GM23338 (cell line): ENCODE measurements at regions not wholly inside any gene's neighbourhood (a gene's known extent, or its start where the extent isn't known, plus 50 kb on each side); places are given as distances from the start of the nearest gene placed in this dataset.

Experiments
- ATAC-seq: fragments of 200-7000 bp; cut with Tn5 transposase; 3 replicates; pipeline ENCODE4 v1.9.1; 2020
- DNase-seq: peaks from one replicate; pipeline ENCODE4 v3.0.0-alpha.2; 2015; ENCODE audit warnings: low spot score
- H2AFZ ChIP-seq: fragments of 200-600 bp; sonication (generic); 2 replicates; pipeline ENCODE4 v1.8.0; 2016; ENCODE audit warnings: antibody characterized with exemption, mild to moderate bottlenecking, moderate library complexity
- H3F3A ChIP-seq: fragments of 200-600 bp; sonication (generic); replicated peaks from 2 replicates; pipeline ENCODE4 v1.8.0; 2017; ENCODE audit warnings: antibody characterized with exemption, mixed run types, low read depth
- H3K27ac ChIP-seq: fragments of 200-600 bp; sonication (generic); 2 replicates; pipeline ENCODE4 v1.6.1; 2016; ENCODE audit warnings: low read depth
- H3K27me3 ChIP-seq: fragments of 200-600 bp; sonication (generic); 2 replicates; pipeline ENCODE4 v1.8.0; 2016; ENCODE audit warnings: mild to moderate bottlenecking, mixed run types, moderate library complexity; ENCODE audit not compliant: insufficient read depth
- H3K36me3 ChIP-seq: fragments of 200-600 bp; sonication (generic); 2 replicates; pipeline ENCODE4 v1.8.0; 2016; ENCODE audit warnings: mild to moderate bottlenecking; ENCODE audit not compliant: insufficient read depth
- H3K4me1 ChIP-seq: fragments of 200-600 bp; sonication (generic); 2 replicates; pipeline ENCODE4 v1.8.0; 2016; ENCODE audit warnings: mild to moderate bottlenecking, moderate library complexity; ENCODE audit not compliant: insufficient read depth
- H3K4me2 ChIP-seq: fragments of 200-600 bp; sonication (generic); 2 replicates; pipeline ENCODE4 v1.7.1; 2017; ENCODE audit warnings: mixed run types
- H3K4me3 ChIP-seq: fragments of 200-600 bp; sonication (generic); 2 replicates; pipeline ENCODE4 v1.6.1; 2016; ENCODE audit warnings: mixed run types
- H3K79me2 ChIP-seq: fragments of 200-600 bp; sonication (generic); replicated peaks from 2 replicates; pipeline ENCODE4 v1.8.0; 2017; ENCODE audit warnings: mild to moderate bottlenecking; ENCODE audit not compliant: insufficient read depth
- H3K9me2 ChIP-seq: fragments of 200-600 bp; sonication (generic); 2 replicates; pipeline ENCODE4 v1.8.0; 2017; ENCODE audit not compliant: insufficient read depth
- H4K20me1 ChIP-seq: fragments of 200-600 bp; sonication (generic); replicated peaks from 2 replicates; pipeline ENCODE4 v1.8.0; 2017; ENCODE audit warnings: mild to moderate bottlenecking; ENCODE audit not compliant: insufficient read depth
- H3K27ac Mint-ChIP-seq: 2 replicates; pipeline ENCODE4 v1.8.0; 2020; ENCODE audit warnings: inconsistent platforms, mild to moderate bottlenecking, moderate library complexity, mixed read lengths
- H3K27me3 Mint-ChIP-seq: 3 replicates; pipeline ENCODE4 v1.8.0; 2022; ENCODE audit warnings: low read depth, mild to moderate bottlenecking, moderate library complexity, mixed read lengths, inconsistent platforms; ENCODE audit not compliant: insufficient read depth, poor library complexity
- H3K36me3 Mint-ChIP-seq: 3 replicates; pipeline ENCODE4 v1.8.0; 2021; ENCODE audit warnings: low read depth, mild to moderate bottlenecking, inconsistent platforms, moderate library complexity, mixed read lengths
- H3K4me1 Mint-ChIP-seq: 3 replicates; pipeline ENCODE4 v1.8.0; 2020; ENCODE audit warnings: mild to moderate bottlenecking, inconsistent platforms, mixed read lengths
- H3K4me3 Mint-ChIP-seq: 3 replicates; pipeline ENCODE4 v1.8.0; 2021; ENCODE audit warnings: moderate library complexity, mild to moderate bottlenecking, inconsistent platforms, mixed read lengths
- H3K9me3 Mint-ChIP-seq: 3 replicates; pipeline ENCODE4 v1.8.0; 2020; ENCODE audit warnings: moderate library complexity, mild to moderate bottlenecking, inconsistent platforms, mixed read lengths
- CREB1 ChIP-seq: fragments of 250-450 bp; sonication (Bioruptor Pico); IDR thresholded peaks from 2 replicates; pipeline ENCODE4 v1.5.0; 2020; ENCODE audit warnings: low read depth, mild to moderate bottlenecking, moderate library complexity
- EZH2 ChIP-seq: fragments of 200-600 bp; sonication (generic); IDR thresholded peaks from one replicate; pipeline ENCODE4 v1.8.0; 2017; ENCODE audit warnings: antibody characterized with exemption, mild to moderate bottlenecking, low read depth; ENCODE audit not compliant: unreplicated experiment
- EZH2phosphoT487 ChIP-seq: fragments of 200-600 bp; sonication (generic); IDR thresholded peaks from one replicate; pipeline ENCODE4 v1.8.1; 2018; ENCODE audit warnings: antibody characterized with exemption; ENCODE audit not compliant: unreplicated experiment
- JUNB ChIP-seq: IDR thresholded peaks from one replicate; pipeline ENCODE4 v1.6.1; 2016; ENCODE audit warnings: antibody characterized with exemption; ENCODE audit not compliant: unreplicated experiment
- NANOG ChIP-seq: IDR thresholded peaks from 2 replicates; pipeline ENCODE4 v1.6.1; 2016; ENCODE audit warnings: antibody characterized with exemption, borderline replicate concordance
- POLR2AphosphoS5 ChIP-seq: IDR thresholded peaks from 2 replicates; pipeline ENCODE4 v1.6.1; 2016; ENCODE audit warnings: antibody characterized with exemption, low read depth
- STAT1 ChIP-seq: IDR thresholded peaks from one replicate; pipeline ENCODE4 v1.6.1; 2016; ENCODE audit warnings: antibody characterized with exemption; ENCODE audit not compliant: unreplicated experiment
- ZNF114 ChIP-seq: fragments of 250-450 bp; sonication (Bioruptor Pico); IDR thresholded peaks from 2 replicates; pipeline ENCODE4 v1.5.0; 2020; ENCODE audit warnings: mild to moderate bottlenecking, moderate library complexity
- ZNF331 ChIP-seq: fragments of 250-450 bp; sonication (Bioruptor Pico); IDR thresholded peaks from 2 replicates; pipeline ENCODE4 v1.5.0; 2020; ENCODE audit warnings: low read depth, mild to moderate bottlenecking, moderate library complexity
- TF ChIP-seq, protein P1 (sequence below): fragments of 250-450 bp; sonication (Bioruptor Pico); IDR thresholded peaks from 2 replicates; pipeline ENCODE4 v1.5.0; 2020; ENCODE audit warnings: mild to moderate bottlenecking, moderate library complexity
- TF ChIP-seq, protein P2 (sequence below), 2 experiments: fragments of 200-600 bp in 1 of 2; sonication (generic) in 1 of 2; conservative IDR thresholded peaks; 2 replicates each; pipeline versions ENCODE4 v1.5.1 to v1.6.1; 2016 to 2017; ENCODE audit warnings: antibody characterized with exemption in 2 of 2, low read depth in 2 of 2, mild to moderate bottlenecking in 2 of 2, moderate library complexity in 1 of 2
- TF ChIP-seq, protein P3 (sequence below): IDR thresholded peaks from 2 replicates; pipeline ENCODE4 v1.6.1; 2016; ENCODE audit warnings: antibody characterized with exemption
- TF ChIP-seq, protein P4 (sequence below): IDR thresholded peaks from one replicate; pipeline ENCODE4 v1.6.1; 2018; ENCODE audit warnings: antibody characterized with exemption; ENCODE audit not compliant: unreplicated experiment

DNA sequence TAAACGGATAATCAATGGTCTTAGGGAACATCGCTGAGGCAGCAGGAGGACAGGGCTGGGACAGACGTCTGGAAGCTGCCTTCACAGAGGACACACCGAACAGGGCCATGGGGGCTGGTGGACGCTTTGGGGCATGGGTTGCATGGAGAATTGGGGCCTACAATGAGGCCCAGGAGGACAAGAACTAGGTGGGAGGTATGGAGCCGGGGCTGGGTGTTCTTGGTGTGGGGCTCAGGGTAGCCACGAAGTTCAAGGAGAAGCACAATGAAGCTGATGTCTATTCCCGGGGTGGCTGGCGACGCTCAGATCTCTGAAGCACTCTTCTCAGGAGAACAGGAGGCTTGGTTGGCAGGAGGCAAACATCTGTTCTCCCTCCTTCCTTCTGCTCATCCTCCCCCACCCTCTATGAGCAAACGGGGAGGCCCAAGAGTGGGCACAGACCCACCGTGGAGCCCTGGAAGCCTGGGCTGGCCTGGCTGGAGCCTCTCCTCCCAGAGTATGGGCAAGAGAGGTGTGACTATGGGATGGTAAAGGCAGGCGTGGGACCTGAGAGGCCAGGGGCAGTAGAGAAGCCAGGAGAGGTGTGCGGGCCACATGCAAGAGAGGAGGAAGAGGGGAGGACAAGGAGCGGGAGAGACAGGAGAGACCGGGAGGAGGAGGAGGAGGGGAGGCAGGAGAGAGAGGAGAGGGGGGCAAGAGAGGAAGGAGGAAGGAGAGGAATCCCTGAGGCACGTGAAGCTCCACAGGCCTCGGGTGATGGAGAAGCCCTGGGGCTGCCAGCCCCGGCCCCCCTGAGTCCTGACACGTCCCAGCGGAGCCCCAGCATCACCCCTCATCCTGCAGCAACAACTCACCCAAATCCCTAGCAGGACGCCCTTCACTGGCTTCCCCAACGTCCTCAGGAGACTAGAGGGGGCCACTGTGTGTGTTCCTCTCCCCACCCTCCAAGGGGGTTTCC, 159.1 kb downstream of the OLFM1 start:
- no peaks in the 10 kb centered on the region; the same call in 2 of the 3 replicates for H3K9me3 Mint-ChIP-seq
- no peak for DNase-seq

More for the DNA sequence above, 159.1 kb downstream of the OLFM1 start:
- no peak overlapping the region; the same call in 1 of the 2 replicates for H3K27ac Mint-ChIP-seq
- no peak overlapping the region for H3K27ac ChIP-seq
- H4K20me1 ChIP-seq, result no peaks in the 10 kb centered on the region
- H3F3A ChIP-seq, result no peaks in the 10 kb centered on the region
- H3K4me3 Mint-ChIP-seq, result no peak overlapping the region
- no peak for ATAC-seq
- no peaks in the 10 kb centered on the region for H3K4me1 ChIP-seq
- no peaks in the 10 kb centered on the region for H3K27me3 ChIP-seq
- TF ChIP-seq EZH2phosphoT487, result no peak
- TF ChIP-seq, protein P1, sequence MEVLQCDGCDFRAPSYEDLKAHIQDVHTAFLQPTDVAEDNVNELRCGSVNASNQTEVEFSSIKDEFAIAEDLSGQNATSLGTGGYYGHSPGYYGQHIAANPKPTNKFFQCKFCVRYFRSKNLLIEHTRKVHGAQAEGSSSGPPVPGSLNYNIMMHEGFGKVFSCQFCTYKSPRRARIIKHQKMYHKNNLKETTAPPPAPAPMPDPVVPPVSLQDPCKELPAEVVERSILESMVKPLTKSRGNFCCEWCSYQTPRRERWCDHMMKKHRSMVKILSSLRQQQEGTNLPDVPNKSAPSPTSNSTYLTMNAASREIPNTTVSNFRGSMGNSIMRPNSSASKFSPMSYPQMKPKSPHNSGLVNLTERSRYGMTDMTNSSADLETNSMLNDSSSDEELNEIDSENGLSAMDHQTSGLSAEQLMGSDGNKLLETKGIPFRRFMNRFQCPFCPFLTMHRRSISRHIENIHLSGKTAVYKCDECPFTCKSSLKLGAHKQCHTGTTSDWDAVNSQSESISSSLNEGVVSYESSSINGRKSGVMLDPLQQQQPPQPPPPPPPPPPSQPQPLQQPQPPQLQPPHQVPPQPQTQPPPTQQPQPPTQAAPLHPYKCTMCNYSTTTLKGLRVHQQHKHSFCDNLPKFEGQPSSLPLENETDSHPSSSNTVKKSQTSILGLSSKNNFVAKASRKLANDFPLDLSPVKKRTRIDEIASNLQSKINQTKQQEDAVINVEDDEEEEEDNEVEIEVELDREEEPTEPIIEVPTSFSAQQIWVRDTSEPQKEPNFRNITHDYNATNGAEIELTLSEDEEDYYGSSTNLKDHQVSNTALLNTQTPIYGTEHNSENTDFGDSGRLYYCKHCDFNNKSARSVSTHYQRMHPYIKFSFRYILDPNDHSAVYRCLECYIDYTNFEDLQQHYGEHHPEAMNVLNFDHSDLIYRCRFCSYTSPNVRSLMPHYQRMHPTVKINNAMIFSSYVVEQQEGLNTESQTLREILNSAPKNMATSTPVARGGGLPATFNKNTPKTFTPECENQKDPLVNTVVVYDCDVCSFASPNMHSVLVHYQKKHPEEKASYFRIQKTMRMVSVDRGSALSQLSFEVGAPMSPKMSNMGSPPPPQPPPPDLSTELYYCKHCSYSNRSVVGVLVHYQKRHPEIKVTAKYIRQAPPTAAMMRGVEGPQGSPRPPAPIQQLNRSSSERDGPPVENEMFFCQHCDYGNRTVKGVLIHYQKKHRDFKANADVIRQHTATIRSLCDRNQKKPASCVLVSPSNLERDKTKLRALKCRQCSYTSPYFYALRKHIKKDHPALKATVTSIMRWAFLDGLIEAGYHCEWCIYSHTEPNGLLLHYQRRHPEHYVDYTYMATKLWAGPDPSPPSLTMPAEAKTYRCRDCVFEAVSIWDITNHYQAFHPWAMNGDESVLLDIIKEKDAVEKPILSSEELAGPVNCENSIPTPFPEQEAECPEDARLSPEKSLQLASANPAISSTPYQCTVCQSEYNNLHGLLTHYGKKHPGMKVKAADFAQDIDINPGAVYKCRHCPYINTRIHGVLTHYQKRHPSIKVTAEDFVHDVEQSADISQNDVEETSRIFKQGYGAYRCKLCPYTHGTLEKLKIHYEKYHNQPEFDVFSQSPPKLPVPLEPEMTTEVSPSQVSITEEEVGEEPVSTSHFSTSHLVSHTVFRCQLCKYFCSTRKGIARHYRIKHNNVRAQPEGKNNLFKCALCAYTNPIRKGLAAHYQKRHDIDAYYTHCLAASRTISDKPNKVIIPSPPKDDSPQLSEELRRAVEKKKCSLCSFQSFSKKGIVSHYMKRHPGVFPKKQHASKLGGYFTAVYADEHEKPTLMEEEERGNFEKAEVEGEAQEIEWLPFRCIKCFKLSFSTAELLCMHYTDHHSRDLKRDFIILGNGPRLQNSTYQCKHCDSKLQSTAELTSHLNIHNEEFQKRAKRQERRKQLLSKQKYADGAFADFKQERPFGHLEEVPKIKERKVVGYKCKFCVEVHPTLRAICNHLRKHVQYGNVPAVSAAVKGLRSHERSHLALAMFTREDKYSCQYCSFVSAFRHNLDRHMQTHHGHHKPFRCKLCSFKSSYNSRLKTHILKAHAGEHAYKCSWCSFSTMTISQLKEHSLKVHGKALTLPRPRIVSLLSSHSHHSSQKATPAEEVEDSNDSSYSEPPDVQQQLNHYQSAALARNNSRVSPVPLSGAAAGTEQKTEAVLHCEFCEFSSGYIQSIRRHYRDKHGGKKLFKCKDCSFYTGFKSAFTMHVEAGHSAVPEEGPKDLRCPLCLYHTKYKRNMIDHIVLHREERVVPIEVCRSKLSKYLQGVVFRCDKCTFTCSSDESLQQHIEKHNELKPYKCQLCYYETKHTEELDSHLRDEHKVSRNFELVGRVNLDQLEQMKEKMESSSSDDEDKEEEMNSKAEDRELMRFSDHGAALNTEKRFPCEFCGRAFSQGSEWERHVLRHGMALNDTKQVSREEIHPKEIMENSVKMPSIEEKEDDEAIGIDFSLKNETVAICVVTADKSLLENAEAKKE (CRISPR knock-in tag), result no peak
- no peak for TF ChIP-seq NANOG
- TF ChIP-seq STAT1, result no peak
- TF ChIP-seq, protein P2, sequence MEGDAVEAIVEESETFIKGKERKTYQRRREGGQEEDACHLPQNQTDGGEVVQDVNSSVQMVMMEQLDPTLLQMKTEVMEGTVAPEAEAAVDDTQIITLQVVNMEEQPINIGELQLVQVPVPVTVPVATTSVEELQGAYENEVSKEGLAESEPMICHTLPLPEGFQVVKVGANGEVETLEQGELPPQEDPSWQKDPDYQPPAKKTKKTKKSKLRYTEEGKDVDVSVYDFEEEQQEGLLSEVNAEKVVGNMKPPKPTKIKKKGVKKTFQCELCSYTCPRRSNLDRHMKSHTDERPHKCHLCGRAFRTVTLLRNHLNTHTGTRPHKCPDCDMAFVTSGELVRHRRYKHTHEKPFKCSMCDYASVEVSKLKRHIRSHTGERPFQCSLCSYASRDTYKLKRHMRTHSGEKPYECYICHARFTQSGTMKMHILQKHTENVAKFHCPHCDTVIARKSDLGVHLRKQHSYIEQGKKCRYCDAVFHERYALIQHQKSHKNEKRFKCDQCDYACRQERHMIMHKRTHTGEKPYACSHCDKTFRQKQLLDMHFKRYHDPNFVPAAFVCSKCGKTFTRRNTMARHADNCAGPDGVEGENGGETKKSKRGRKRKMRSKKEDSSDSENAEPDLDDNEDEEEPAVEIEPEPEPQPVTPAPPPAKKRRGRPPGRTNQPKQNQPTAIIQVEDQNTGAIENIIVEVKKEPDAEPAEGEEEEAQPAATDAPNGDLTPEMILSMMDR (conservative IDR thresholded peaks at IDR 0.05; ENCODE audit: low read depth in 2 of 2), result no peak
- no peak for TF ChIP-seq EZH2
- TF ChIP-seq, protein P3, sequence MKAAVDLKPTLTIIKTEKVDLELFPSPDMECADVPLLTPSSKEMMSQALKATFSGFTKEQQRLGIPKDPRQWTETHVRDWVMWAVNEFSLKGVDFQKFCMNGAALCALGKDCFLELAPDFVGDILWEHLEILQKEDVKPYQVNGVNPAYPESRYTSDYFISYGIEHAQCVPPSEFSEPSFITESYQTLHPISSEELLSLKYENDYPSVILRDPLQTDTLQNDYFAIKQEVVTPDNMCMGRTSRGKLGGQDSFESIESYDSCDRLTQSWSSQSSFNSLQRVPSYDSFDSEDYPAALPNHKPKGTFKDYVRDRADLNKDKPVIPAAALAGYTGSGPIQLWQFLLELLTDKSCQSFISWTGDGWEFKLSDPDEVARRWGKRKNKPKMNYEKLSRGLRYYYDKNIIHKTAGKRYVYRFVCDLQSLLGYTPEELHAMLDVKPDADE, result no peak
- no peak for TF ChIP-seq ZNF114 (CRISPR knock-in tag)
- TF ChIP-seq CREB1, result no peak
- no peak for TF ChIP-seq POLR2AphosphoS5
- TF ChIP-seq ZNF331, result no peak
- TF ChIP-seq, protein P4, sequence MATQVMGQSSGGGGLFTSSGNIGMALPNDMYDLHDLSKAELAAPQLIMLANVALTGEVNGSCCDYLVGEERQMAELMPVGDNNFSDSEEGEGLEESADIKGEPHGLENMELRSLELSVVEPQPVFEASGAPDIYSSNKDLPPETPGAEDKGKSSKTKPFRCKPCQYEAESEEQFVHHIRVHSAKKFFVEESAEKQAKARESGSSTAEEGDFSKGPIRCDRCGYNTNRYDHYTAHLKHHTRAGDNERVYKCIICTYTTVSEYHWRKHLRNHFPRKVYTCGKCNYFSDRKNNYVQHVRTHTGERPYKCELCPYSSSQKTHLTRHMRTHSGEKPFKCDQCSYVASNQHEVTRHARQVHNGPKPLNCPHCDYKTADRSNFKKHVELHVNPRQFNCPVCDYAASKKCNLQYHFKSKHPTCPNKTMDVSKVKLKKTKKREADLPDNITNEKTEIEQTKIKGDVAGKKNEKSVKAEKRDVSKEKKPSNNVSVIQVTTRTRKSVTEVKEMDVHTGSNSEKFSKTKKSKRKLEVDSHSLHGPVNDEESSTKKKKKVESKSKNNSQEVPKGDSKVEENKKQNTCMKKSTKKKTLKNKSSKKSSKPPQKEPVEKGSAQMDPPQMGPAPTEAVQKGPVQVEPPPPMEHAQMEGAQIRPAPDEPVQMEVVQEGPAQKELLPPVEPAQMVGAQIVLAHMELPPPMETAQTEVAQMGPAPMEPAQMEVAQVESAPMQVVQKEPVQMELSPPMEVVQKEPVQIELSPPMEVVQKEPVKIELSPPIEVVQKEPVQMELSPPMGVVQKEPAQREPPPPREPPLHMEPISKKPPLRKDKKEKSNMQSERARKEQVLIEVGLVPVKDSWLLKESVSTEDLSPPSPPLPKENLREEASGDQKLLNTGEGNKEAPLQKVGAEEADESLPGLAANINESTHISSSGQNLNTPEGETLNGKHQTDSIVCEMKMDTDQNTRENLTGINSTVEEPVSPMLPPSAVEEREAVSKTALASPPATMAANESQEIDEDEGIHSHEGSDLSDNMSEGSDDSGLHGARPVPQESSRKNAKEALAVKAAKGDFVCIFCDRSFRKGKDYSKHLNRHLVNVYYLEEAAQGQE, result no peak
- TF ChIP-seq JUNB, result no peak
- H2AFZ ChIP-seq, result no peak overlapping the region
- peaks cover 9% of the 10 kb centered on the region for H3K27me3 Mint-ChIP-seq
- peaks cover 8% of the 10 kb centered on the region; the same call in 2 of the 3 replicates for H3K4me1 Mint-ChIP-seq
- no peaks in the 10 kb centered on the region for H3K36me3 Mint-ChIP-seq
- H3K9me2 ChIP-seq, result no peaks in the 10 kb centered on the region
- no peaks in the 10 kb centered on the region for H3K36me3 ChIP-seq
- H3K79me2 ChIP-seq, result no peaks in the 10 kb centered on the region
- H3K4me3 ChIP-seq, result no peak overlapping the region
- H3K4me2 ChIP-seq, result no peak overlapping the region
